SH-SY5Y (cell line): ENCODE measurements at regions not wholly inside any gene's neighbourhood (a gene's known extent, or its start where the extent isn't known, plus 50 kb on each side); places are given as distances from the start of the nearest gene placed in this dataset.

Experiments
- GATA2 ChIP-seq: IDR thresholded peaks from 2 replicates; pipeline ENCODE4 v1.6.1; 2011; ENCODE audit warnings: mild to moderate bottlenecking, low read depth, low read length
- GATA3 ChIP-seq: IDR thresholded peaks from 2 replicates; pipeline ENCODE4 v1.6.1; 2011; ENCODE audit warnings: low read depth, mild to moderate bottlenecking, low read length, moderate library complexity

DNA sequence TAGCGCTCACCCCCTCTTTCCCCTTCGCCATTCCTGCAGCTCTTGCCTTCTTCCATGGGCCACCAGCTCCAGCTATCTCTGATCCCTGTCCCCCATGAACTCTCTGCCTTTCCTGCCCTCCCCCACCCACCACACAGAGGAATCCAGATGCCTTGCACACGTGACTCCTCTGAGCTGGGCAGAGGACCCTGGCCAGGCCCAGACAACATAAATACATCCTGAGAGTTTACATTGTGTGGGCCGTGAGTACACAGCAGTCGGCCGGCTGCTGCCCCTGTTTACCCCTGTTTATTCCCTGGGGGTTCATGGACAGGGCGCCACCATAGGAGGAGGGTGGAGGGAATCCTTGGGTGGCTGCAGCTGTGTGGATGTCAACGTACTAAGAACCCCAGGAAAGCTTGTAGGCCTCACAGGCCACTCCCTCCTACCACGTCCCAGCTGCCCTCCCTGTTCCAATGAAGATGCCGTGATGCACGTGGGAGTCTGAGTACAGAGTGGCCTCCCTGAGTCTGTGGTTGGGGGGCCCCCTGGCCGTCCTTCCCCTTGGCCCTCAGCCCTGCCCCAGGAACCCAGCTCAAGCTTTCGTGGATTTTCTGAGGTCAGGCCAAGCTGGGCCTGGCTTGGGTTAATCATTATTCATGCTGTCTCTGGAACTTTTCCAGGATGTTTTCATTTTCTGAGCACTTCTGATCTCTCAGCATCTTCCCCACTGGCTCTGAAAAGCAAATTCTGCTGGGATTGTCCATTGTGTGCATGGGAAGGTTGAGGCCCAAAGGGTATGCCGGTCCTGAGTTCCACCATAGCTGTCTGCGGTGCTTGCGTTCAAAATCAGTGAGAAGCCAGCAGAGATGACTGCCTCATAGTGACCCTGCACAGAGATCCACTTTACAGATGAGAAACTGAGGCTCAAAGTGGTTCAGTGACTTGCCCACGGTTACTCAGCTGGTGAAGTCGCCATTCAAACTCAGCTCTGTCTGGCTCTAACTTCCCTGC is 136.3 kb downstream of the MRPL14 start:
- TF ChIP-seq GATA2 (no peak), GATA3 (no peak)

GRCh38 chr6:43990275-43990626 is 137.0 kb downstream of the MRPL14 start:
- TF ChIP-seq GATA2 (no peak), GATA3 (no peak)

- TF ChIP-seq GATA3 (no peak), GATA2 (peak; percentile 88)
These were observed 137.6 kb downstream of the MRPL14 start for GRCh38 chr6:43989581-43990146.

GRCh38 chr6:43988801-43989200 is 138.5 kb downstream of the MRPL14 start:
- TF ChIP-seq GATA3: no peak

GRCh38 chr6:43987838-43988439 is 139.3 kb downstream of the MRPL14 start:
- TF ChIP-seq GATA2 (no peak), GATA3 (no peak)

- TF ChIP-seq GATA2 (no peak), GATA3 (no peak)
These were observed 141.0 kb downstream of the MRPL14 start for GRCh38 chr6:43986177-43986825.

DNA sequence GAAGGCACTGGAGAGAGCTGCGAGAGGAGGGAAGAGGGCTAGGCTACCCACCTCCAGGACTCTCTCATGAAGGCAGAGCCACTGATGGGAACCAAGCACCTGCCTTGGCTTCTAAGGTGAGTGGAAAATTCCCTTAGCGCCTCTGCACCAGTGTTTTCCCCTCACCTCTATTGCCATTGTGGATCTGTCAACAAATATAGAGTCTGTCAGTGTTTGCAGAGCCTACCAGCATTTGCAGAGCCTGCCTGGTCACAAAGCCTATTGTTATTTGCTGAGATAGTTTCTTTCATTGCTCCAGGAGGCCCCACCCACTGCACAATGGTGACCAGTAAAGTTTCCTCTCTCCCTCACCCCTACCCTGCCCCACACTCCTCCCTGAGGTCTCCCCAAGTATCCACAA is 141.9 kb downstream of the MRPL14 start:
- TF ChIP-seq GATA3: no peak
- TF ChIP-seq GATA2: no peak

DNA sequence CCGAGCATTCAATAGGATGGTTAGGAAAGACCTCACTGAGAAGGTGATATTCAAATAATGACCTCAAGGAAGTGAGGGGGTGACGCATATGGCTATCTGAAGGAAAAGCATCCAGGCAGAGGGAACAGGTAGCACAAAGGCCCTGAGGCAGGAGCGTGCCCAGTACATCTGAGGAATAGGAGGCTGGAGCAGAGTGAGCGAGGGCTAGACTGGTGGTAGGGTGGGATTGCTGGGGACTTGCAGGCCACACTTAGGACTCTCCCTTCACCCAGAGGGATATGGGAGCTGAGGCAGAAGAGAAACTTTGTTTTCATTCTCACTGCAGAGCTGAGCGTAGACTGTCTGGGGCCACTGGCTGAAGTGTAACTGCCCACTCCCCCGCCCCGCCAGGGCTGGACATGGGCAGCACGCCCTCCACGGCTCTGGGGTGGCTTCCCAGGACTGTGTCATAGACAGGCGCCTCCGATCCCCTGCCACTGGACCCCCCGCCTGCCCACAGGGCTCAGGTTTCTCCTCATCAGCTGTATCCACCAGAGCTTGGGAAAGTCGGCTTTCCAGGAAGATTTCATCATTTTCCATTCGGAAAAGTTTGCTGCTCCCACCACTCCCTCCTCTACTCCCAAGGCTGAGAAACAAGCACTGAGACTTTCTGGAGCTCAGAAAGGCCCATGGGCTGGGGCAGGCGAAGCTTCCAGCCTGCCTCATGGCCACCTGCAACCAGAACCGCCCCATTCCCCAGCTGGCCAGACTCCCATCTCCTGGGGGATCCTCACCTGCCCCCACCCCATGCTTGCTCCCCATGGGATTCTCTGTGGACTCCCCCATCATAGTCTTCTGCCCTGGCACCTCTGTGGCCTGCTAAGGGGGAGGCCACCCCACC is 142.6 kb downstream of the MRPL14 start:
- TF ChIP-seq GATA3: no peak
- TF ChIP-seq GATA2: no peak

- TF ChIP-seq GATA3 (no peak), GATA2 (no peak)
These were observed 143.6 kb downstream of the MRPL14 start for GRCh38 chr6:43983632-43984031.

- TF ChIP-seq GATA2 (no peak), GATA3 (no peak)
These were observed 144.1 kb downstream of the MRPL14 start for GRCh38 chr6:43983191-43983590.

- TF ChIP-seq GATA2: no peak
- TF ChIP-seq GATA3: no peak
These were observed 145.1 kb downstream of the MRPL14 start for GRCh38 chr6:43982084-43982625.

- TF ChIP-seq GATA2: no peak
- no peak for TF ChIP-seq GATA3
These were observed 145.8 kb downstream of the MRPL14 start for GRCh38 chr6:43981363-43981990.
